Spinal cord (tissue), 9 donors: ENCODE measurements at regions not wholly inside any gene's neighbourhood (a gene's known extent, or its start where the extent isn't known, plus 50 kb on each side); places are given as distances from the start of the nearest gene placed in this dataset.

Source experiments
- DNase-seq, 6 donors: peaks; one replicate each; pipeline versions ENCODE4 v3.0.0 to v3.0.0-alpha.2; 2013 to 2015; ENCODE audit warnings: low spot score in 6 of 6, low read depth in 4 of 6
- H3K27ac ChIP-seq: one replicate; pipeline ENCODE4 v1.5.1; 2013; ENCODE audit warnings: low read depth, low read length, control low read depth
- H3K27me3 ChIP-seq: one replicate; pipeline ENCODE4 v1.6.1; 2013; ENCODE audit warnings: low read length; ENCODE audit not compliant: control insufficient read depth, insufficient read depth
- H3K36me3 ChIP-seq: one replicate; pipeline ENCODE4 v1.6.1; 2013; ENCODE audit warnings: low read length; ENCODE audit not compliant: control insufficient read depth, insufficient read depth
- H3K4me1 ChIP-seq: one replicate; pipeline ENCODE4 v1.6.1; 2013; ENCODE audit warnings: low read length; ENCODE audit not compliant: control insufficient read depth, insufficient read depth
- H3K4me3 ChIP-seq: one replicate; pipeline ENCODE4 v1.5.1; 2013; ENCODE audit warnings: low read depth, low read length, control low read depth
- H3K9me3 ChIP-seq: one replicate; pipeline ENCODE4 v1.6.1; 2013; ENCODE audit warnings: low read length; ENCODE audit not compliant: control insufficient read depth, insufficient read depth
- WGBS: methylation state at CpG from one replicate; pipeline ENCODE4 v1.1.5; 2013; ENCODE audit warnings: missing lambda C conversion rate; ENCODE audit not compliant: insufficient coverage; 5-methylcytosine and 5-hydroxymethylcytosine counted together
- donor health status: healthy.

DNA sequence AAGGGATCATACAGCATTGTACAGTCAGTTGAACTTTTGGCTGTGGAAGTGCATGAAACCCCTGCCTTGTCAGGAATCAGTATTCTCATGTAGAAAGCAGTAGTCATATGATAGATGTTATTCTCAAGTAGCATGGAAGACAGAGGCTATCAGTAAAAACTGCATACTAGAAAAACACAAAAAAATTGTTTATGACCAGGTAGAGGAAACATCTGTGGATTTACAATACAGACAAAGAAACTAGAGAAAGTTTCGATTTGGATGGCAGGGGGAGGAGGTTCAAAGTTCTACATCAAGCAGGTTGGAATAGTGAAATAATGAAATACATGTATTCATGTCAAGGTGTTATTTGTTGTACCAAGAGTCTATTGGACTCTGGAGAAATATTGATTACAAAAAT, 212.3 kb upstream of the DDI1 start:
- no peak for DNase-seq
- no peaks in the 10 kb centered on the region for H3K4me1 ChIP-seq
- H3K27ac ChIP-seq, result no peak overlapping the region
- H3K27me3 ChIP-seq, result no peaks in the 10 kb centered on the region
- 83% methylated on average over 1 of the region's 1 CpG for WGBS
- H3K36me3 ChIP-seq, result no peaks in the 10 kb centered on the region
- peaks cover 2% of the 10 kb centered on the region for H3K9me3 ChIP-seq
- no peak overlapping the region for H3K4me3 ChIP-seq

DNA sequence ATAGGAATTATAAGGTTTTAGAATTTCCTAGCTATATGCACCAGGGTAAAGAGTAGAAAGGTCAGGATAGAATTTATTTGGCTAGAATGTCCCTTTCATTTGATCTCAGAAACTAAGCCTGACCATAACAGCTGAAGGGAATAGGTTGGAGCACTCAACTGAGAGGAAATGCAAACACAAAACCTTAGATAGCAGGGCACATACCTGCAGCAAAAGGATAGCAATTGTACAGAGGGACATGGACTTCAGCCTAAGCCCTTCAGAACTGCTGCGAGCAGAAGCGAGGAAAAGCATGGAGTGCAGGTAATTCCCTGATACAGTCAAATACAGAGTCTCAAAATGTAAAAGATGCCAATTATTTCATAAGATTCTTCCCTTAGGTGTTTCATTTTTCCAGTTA, 211.0 kb upstream of the DDI1 start:
- WGBS, result no CpG with 5 or more reads among the region's 2 CpGs
- DNase-seq, result no peak
- no peak overlapping the region for H3K27ac ChIP-seq
- H3K4me3 ChIP-seq, result no peak overlapping the region
- H3K4me1 ChIP-seq, result no peaks in the 10 kb centered on the region
- no peaks in the 10 kb centered on the region for H3K27me3 ChIP-seq
- H3K9me3 ChIP-seq, result no peaks in the 10 kb centered on the region
- no peaks in the 10 kb centered on the region for H3K36me3 ChIP-seq

DNA sequence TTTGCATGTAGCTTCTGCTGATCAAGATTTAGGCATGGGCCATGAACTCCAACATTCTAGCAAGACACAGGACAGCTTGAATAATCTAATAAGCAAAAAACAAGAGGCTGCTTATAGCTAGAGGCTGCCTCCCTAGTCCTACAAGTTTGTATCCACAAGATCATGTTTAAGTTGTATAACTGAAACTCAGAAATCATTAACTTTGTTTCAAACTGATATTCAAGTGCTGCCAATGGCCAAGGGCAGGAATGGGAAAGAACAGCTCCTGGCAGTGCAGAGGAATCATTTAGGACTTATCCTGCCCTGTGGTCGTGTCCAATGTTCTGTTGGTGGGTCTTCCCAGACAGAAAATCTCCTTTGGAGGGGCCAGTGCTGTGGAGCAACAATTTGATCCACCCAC, 209.6 kb upstream of the DDI1 start:
- H3K4me1 ChIP-seq, result no peaks in the 10 kb centered on the region
- H3K27ac ChIP-seq, result no peak overlapping the region
- no peaks in the 10 kb centered on the region for H3K36me3 ChIP-seq
- H3K9me3 ChIP-seq, result no peaks in the 10 kb centered on the region
- H3K27me3 ChIP-seq, result no peaks in the 10 kb centered on the region
- H3K4me3 ChIP-seq, result no peak overlapping the region
- 100% methylated on average over 1 of the region's 1 CpG for WGBS
- DNase-seq, result no peak

DNA sequence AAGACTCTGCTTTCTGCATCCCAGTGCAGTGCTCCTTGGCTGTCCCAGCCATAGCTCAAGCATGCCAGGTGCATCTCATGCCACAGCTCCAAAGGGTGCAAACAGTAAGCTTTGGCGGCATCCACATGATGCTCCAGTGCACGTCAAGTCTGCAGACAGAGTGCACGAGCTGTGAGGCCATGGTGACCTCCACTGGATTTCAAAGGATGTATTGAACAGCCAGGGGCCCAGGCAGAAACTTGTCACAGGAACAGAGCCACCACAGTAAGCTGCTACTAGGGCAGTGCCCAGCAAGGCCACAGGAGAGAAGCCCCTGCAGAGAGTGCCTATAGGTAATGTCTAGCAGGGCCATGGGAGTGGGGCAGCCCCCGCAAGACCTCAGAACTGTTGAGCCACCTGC, 206.8 kb upstream of the DDI1 start:
- Histone ChIP-seq H3K9me3 (peaks cover 2% of the 10 kb centered on the region), H3K27me3 (no peaks in the 10 kb centered on the region), H3K4me1 (no peaks in the 10 kb centered on the region), H3K27ac (no peak overlapping the region), H3K36me3 (no peaks in the 10 kb centered on the region), H3K4me3 (no peak overlapping the region)
- no peak for DNase-seq
- 96% methylated on average over 4 of the region's 4 CpGs for WGBS

DNA sequence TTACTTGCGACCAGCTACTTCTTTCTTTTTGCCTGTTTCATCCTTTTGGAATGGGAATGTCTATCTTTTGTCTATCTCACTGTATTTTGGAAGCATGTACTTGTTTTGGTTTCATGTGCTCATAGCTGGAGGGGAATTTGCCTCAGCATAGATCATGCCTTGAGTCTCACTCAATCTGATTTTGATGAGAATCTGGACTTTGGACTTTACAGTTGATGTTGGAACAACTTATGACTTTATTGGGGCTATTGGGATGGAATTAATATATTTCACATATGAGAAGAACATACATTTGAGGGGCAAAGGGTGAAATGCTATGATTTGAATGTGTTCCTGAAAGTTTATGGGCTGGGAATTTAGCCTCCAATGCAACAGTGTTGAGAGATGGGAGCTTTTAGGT, 206.2 kb upstream of the DDI1 start:
- Histone ChIP-seq H3K9me3 (peaks cover 2% of the 10 kb centered on the region), H3K36me3 (no peaks in the 10 kb centered on the region), H3K27me3 (no peaks in the 10 kb centered on the region), H3K4me3 (no peak overlapping the region), H3K27ac (no peak overlapping the region), H3K4me1 (no peaks in the 10 kb centered on the region)
- no CpG with 5 or more reads among the region's 1 CpG for WGBS
- no peak for DNase-seq

DNA sequence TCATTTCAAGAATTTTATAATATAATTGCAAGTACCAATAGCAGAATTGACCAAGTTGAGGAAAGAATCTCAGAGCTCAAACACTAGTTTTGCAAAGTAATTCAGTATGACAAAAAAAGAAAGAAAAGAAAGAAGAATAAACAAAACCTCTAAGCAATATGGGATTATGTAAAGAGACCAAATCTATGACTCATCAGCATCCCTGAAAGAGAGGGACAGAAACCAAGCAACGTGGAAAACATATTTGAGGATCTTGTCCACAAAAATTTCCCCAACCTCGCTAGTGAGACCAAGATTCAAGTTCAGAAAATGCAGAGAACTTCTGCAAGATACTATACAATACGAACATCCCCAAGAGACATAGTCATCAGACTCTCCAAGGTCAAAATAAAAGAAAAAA, 203.7 kb upstream of the DDI1 start:
- Histone ChIP-seq H3K4me3 (no peak overlapping the region), H3K36me3 (no peaks in the 10 kb centered on the region), H3K27me3 (no peaks in the 10 kb centered on the region), H3K27ac (no peak overlapping the region), H3K4me1 (no peaks in the 10 kb centered on the region), H3K9me3 (peaks cover 2% of the 10 kb centered on the region)
- WGBS, result 100% methylated on average over 2 of the region's 3 CpGs
- DNase-seq, result no peak

DNA sequence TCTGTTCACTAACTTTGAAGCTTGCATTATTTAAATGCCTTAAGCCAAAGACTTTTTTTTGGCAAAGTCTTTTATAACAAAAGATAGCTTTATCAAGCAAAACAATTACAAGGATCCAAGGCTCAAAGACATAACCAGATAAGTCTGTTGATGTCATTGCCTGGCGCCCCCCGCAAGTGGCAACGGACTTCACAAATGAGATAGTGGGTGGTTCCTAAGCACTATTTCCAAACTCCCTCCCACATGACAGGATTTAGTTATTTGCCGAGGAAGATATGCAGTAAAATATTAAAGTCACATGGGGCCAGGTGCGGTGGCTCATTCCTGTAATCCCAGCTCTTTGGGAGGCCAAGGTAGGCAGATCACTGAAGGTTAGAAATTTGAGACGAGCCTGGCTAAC, 194.2 kb upstream of the DDI1 start:
- no CpG with 5 or more reads among the region's 6 CpGs for WGBS
- no peaks in the 10 kb centered on the region for H3K27me3 ChIP-seq
- no peak overlapping the region for H3K4me3 ChIP-seq
- no peaks in the 10 kb centered on the region for H3K9me3 ChIP-seq
- no peaks in the 10 kb centered on the region for H3K36me3 ChIP-seq
- no peaks in the 10 kb centered on the region for H3K4me1 ChIP-seq
- DNase-seq, result no peak
- no peak overlapping the region for H3K27ac ChIP-seq

DNA sequence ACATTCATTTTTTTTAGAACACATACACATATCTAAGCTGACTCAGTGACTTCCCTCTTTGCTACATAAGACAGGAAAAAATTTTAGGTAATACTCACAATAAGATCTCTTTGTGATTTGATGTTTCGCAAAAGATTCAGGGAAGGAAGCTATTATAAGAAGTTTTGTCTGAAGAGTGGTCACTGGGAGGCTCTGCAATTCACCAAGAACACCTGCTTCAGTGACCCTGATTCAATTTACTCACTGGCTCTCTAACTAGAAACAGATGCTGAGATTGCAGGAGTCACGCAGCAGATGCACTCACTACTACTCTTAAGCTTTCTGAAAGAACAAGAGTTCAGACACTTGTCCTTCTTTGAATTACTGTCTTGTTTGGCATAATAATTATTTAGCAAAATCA, 193.6 kb upstream of the DDI1 start:
- Histone ChIP-seq H3K4me3 (no peak overlapping the region), H3K27ac (no peak overlapping the region), H3K36me3 (no peaks in the 10 kb centered on the region), H3K4me1 (no peaks in the 10 kb centered on the region), H3K9me3 (no peaks in the 10 kb centered on the region), H3K27me3 (no peaks in the 10 kb centered on the region)
- peak in 2 of 6 donors; percentile 26 to 42 for DNase-seq
- no CpG with 5 or more reads among the region's 2 CpGs for WGBS

DNA sequence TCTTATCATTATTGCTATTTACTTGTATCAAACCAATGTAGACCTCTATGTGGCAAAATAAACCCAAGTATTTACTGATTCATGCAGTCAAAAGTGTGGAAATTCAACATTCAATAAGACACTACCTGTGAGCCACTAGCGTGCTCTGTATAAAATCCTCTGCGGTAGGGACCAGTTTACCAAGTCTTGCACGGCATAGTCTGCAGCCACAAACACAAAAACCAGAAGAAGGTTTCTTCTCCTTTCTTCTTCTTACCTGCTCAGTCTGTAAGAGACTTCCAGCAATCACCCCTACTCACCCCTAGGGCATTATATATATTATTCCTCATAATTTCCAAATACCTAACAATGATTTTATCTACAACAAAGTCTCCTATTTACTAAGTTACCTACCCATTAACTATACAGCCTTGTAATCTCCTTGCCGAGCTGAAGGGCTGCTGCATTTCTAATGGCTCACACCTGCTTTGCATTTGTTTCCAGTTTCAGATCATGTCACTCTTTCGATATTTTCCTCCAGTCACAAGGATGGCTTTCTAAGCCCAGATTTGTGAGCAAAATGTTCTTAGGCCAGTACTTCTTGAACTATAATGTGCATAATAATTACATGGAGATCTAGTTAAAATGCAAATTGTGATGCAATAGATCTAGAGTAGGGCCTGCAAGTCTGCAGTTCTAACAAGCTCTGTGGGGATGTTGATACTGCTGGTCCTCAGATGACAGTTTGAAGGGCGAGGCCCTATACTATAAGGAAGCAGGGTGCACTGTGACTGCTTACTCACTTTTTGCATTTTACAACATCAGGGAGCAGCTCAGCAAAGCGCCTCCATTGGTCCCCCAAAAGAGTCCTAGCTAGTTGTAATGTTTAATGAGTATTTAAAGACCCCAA, 191.9 kb upstream of the DDI1 start:
- 83% methylated on average over 4 of the region's 7 CpGs for WGBS
- Histone ChIP-seq H3K27me3 (no peaks in the 10 kb centered on the region), H3K9me3 (no peaks in the 10 kb centered on the region), H3K27ac (no peak overlapping the region), H3K4me1 (no peaks in the 10 kb centered on the region), H3K36me3 (no peaks in the 10 kb centered on the region), H3K4me3 (no peak overlapping the region)
- DNase-seq, result no peak

DNA sequence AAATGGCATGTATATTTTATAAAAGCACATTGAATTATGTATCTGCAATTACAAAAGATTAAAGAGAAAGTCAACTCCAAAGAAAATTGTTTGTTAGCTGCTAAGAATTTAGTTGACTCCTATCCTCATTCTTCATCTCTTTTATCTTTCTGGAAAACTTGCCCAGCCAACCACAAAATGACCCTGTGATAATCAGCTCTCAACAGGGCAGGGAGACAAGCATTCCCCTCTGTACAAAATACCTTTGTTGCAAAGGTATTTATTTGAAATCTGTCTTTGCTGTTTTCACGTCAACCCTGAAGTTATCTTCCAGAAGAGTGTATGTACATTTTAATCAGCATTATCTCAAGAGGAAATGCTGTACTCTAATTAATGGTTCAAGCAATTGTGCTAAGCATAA, 191.1 kb upstream of the DDI1 start:
- Histone ChIP-seq H3K4me3 (no peak overlapping the region), H3K27me3 (no peaks in the 10 kb centered on the region), H3K9me3 (no peaks in the 10 kb centered on the region), H3K27ac (no peak overlapping the region), H3K4me1 (no peaks in the 10 kb centered on the region), H3K36me3 (no peaks in the 10 kb centered on the region)
- no CpG with 5 or more reads among the region's 1 CpG for WGBS
- peak in 1 of 6 donors; percentile 24 for DNase-seq
